H1 (cell line): ENCODE measurements at regions not wholly inside any gene's neighbourhood (a gene's known extent, or its start where the extent isn't known, plus 50 kb on each side); places are given as distances from the start of the nearest gene placed in this dataset.

Experiments used
- CTCF ChIA-PET: fragments of 300-600 bp; sonication (Branson Sonifier 250); formaldehyde crosslinking; loops from one replicate; lab custom pipeline; 2021; ENCODE audit not compliant: partially characterized antibody; lab: Charles Lee
- POLR2A ChIA-PET: fragments of 300-600 bp; sonication (Branson Sonifier 250); formaldehyde crosslinking; loops from one replicate; lab custom pipeline; 2021; ENCODE audit warnings: inconsistent platforms; ENCODE audit not compliant: partially characterized antibody; lab: Charles Lee
- DNase-seq, 2 experiments: peaks; one replicate each; pipeline versions ENCODE4 v3.0.0 to v3.0.0-alpha.2; 2010 to 2022; ENCODE audit warnings: low spot score in 2 of 2, low read depth in 1 of 2, mixed read lengths in 1 of 2
- FAIRE-seq: peaks from 2 replicates; lab custom pipeline; 2011; peaks lifted over from hg19 to GRCh38; lab: Jason Lieb, UNC
- H2AFZ ChIP-seq: 2 replicates; pipeline ENCODE4 v1.8.1; 2012; ENCODE audit warnings: low read length, inconsistent platforms
- H2AK5ac ChIP-seq: 2 replicates; pipeline ENCODE4 v1.6.1; 2013; ENCODE audit warnings: low read depth, low read length
- H2BK120ac ChIP-seq: replicated peaks from 2 replicates; pipeline ENCODE3; 2013; ENCODE audit warnings: low read depth, low read length, inconsistent platforms
- H2BK12ac ChIP-seq: 2 replicates; pipeline ENCODE4 v1.6.1; 2013; ENCODE audit warnings: low read depth, low read length
- H2BK15ac ChIP-seq: 2 replicates; pipeline ENCODE4 v1.6.1; 2013; ENCODE audit warnings: low read length
- H2BK20ac ChIP-seq: 2 replicates; pipeline ENCODE4 v1.6.1; 2013; ENCODE audit warnings: low read length
- H2BK5ac ChIP-seq: 2 replicates; pipeline ENCODE4 v1.6.1; 2013; ENCODE audit warnings: low read depth, low read length
- H3K14ac ChIP-seq: 2 replicates; pipeline ENCODE4 v1.6.1; 2013; ENCODE audit warnings: inconsistent platforms; ENCODE audit not compliant: insufficient read length
- H3K18ac ChIP-seq: 2 replicates; pipeline ENCODE4 v1.6.1; 2013; ENCODE audit warnings: low read length; ENCODE audit errors: extremely low read depth
- H3K23ac ChIP-seq: 2 replicates; pipeline ENCODE4 v1.6.1; 2013; ENCODE audit warnings: inconsistent platforms; ENCODE audit not compliant: insufficient read length
- H3K23me2 ChIP-seq: 2 replicates; pipeline ENCODE4 v1.6.1; 2013; ENCODE audit warnings: low read depth, low read length
- H3K27ac ChIP-seq: 2 replicates; pipeline ENCODE4 v1.6.1; 2011; ENCODE audit warnings: low read depth, low read length, inconsistent platforms
- H3K27me3 ChIP-seq, 4 experiments: replicated peaks in 1 of 4; 1 replicate in 1 of 4; 2 replicates in 3 of 4; pipeline versions ENCODE4 v1.6.1 to v1.8.1; 2011 to 2013; ENCODE audit warnings: low read length in 3 of 4, mild to moderate bottlenecking in 3 of 4, inconsistent platforms in 2 of 4, mixed read lengths in 2 of 4, moderate library complexity in 1 of 4; ENCODE audit not compliant: control insufficient read depth in 3 of 4, insufficient read depth in 3 of 4; ENCODE audit errors: extremely low read depth in 1 of 4
- H3K36me3 ChIP-seq, 4 experiments: 2 replicates each; pipeline versions ENCODE4 v1.6.1 to v1.8.1; 2011 to 2013; ENCODE audit warnings: mild to moderate bottlenecking in 4 of 4, low read length in 3 of 4, moderate library complexity in 2 of 4, control low read depth in 1 of 4, inconsistent platforms in 1 of 4; ENCODE audit not compliant: insufficient read depth in 4 of 4, control insufficient read depth in 2 of 4
- H3K4ac ChIP-seq: replicated peaks from 2 replicates; pipeline ENCODE3; 2013; ENCODE audit warnings: low read length, low read depth, mixed read lengths, inconsistent platforms; ENCODE audit not compliant: insufficient read length
- H3K4me1 ChIP-seq, 4 experiments: replicated peaks in 1 of 4; 1 replicate in 1 of 4; 2 replicates in 3 of 4; pipeline versions ENCODE4 v1.6.1 to v1.8.1; 2011 to 2013; ENCODE audit warnings: low read length in 3 of 4, inconsistent platforms in 2 of 4, mixed read lengths in 1 of 4; ENCODE audit not compliant: insufficient read depth in 4 of 4, control insufficient read depth in 3 of 4
- H3K4me2 ChIP-seq, 2 experiments: 2 replicates each; pipeline versions ENCODE4 v1.6.1 to v1.8.1; 2011 to 2013; ENCODE audit warnings: low read depth in 2 of 2, low read length in 2 of 2, control low read depth in 1 of 2, inconsistent platforms in 1 of 2, mild to moderate bottlenecking in 1 of 2; ENCODE audit not compliant: insufficient read depth in 1 of 2
- H3K4me3 ChIP-seq, 4 experiments: fragments of 200-600, 300-600 bp in 1 of 4; sonication (generic), shearing (Covaris generic), sonication (Bioruptor Twin) in 1 of 4; 2 replicates each; pipeline versions ENCODE4 v1.5.1 to v1.8.1; 2011 to 2016; ENCODE audit warnings: low read length in 4 of 4, low read depth in 3 of 4, control low read depth in 2 of 4, inconsistent platforms in 2 of 4, mild to moderate bottlenecking in 2 of 4, mixed read lengths in 1 of 4, moderate library complexity in 1 of 4; ENCODE audit not compliant: insufficient read depth in 2 of 4; ENCODE audit errors: extremely low read depth in 1 of 4
- H3K56ac ChIP-seq: replicated peaks from 2 replicates; pipeline ENCODE3; 2013; ENCODE audit warnings: low read depth, mild to moderate bottlenecking, mixed read lengths, low read length, inconsistent platforms; ENCODE audit not compliant: insufficient read length
- H3K79me1 ChIP-seq: 2 replicates; pipeline ENCODE4 v1.6.1; 2013; ENCODE audit warnings: low read depth, low read length, control low read depth
- H3K79me2 ChIP-seq, 2 experiments: 2 replicates each; pipeline versions ENCODE4 v1.6.1 to v1.8.1; 2012 to 2013; ENCODE audit warnings: low read length in 2 of 2, mild to moderate bottlenecking in 2 of 2, inconsistent platforms in 1 of 2; ENCODE audit not compliant: insufficient read depth in 2 of 2, control insufficient read depth in 1 of 2
- H3K9ac ChIP-seq, 4 experiments: replicated peaks in 1 of 4; 1 replicate in 1 of 4; 2 replicates in 3 of 4; pipeline versions ENCODE4 v1.6.1 to v1.8.1; 2011 to 2013; ENCODE audit warnings: low read depth in 3 of 4, low read length in 3 of 4, control low read depth in 2 of 4, mild to moderate bottlenecking in 2 of 4, moderate library complexity in 2 of 4, inconsistent platforms in 1 of 4; ENCODE audit errors: extremely low read depth in 1 of 4
- H3K9me3 ChIP-seq, 2 experiments: 2 replicates each; pipeline versions ENCODE4 v1.6.1 to v1.8.1; 2012 to 2013; ENCODE audit warnings: mild to moderate bottlenecking in 2 of 2, moderate library complexity in 2 of 2, control low read depth in 1 of 2, inconsistent platforms in 1 of 2, low read depth in 1 of 2, low read length in 1 of 2, mixed read lengths in 1 of 2; ENCODE audit not compliant: insufficient read depth in 2 of 2
- H4K20me1 ChIP-seq, 2 experiments: replicated peaks in 1 of 2; 2 replicates each; pipeline versions ENCODE3 to v1.8.1; 2011 to 2013; ENCODE audit warnings: inconsistent platforms in 2 of 2, low read length in 2 of 2, mild to moderate bottlenecking in 1 of 2; ENCODE audit not compliant: insufficient read depth in 2 of 2, control insufficient read depth in 1 of 2
- H4K5ac ChIP-seq: 2 replicates; pipeline ENCODE4 v1.6.1; 2013; ENCODE audit warnings: low read length, low read depth, mixed read lengths, inconsistent platforms; ENCODE audit not compliant: insufficient read length
- H4K8ac ChIP-seq: 2 replicates; pipeline ENCODE4 v1.8.0; 2013; ENCODE audit warnings: mild to moderate bottlenecking, moderate library complexity, low read length, inconsistent platforms; ENCODE audit not compliant: insufficient read depth; ENCODE audit errors: extremely low read depth
- H4K91ac ChIP-seq: replicated peaks from 2 replicates; pipeline ENCODE3; 2013; ENCODE audit warnings: low read length, mixed read lengths, inconsistent platforms; ENCODE audit not compliant: insufficient read length
- BACH1 ChIP-seq: IDR thresholded peaks from 2 replicates; pipeline ENCODE4 v1.6.1; 2012; ENCODE audit warnings: low read length, improper control_type of control experiment
- CEBPB ChIP-seq: IDR thresholded peaks from 2 replicates; pipeline ENCODE4 v1.6.1; 2012; ENCODE audit warnings: low read depth, low read length
- GTF2F1 ChIP-seq: IDR thresholded peaks from 2 replicates; pipeline ENCODE4 v1.6.1; 2012; ENCODE audit warnings: low read depth, low read length, improper control_type of control experiment, borderline replicate concordance
- MAFK ChIP-seq: IDR thresholded peaks from 2 replicates; pipeline ENCODE4 v1.6.1; 2012; ENCODE audit warnings: low read depth, mild to moderate bottlenecking, improper control_type of control experiment, low read length
- POU5F1 ChIP-seq: IDR thresholded peaks from 2 replicates; pipeline ENCODE4 v1.6.1; 2011; ENCODE audit warnings: low read depth, mild to moderate bottlenecking, low read length, moderate library complexity
- RAD21 ChIP-seq, 2 experiments: IDR thresholded peaks in 1 of 2; conservative IDR thresholded peaks in 1 of 2; 2 replicates each; pipeline ENCODE4 v1.6.1; 2011; ENCODE audit warnings: low read depth in 2 of 2, low read length in 2 of 2, improper control_type of control experiment in 1 of 2, inconsistent platforms in 1 of 2, mild to moderate bottlenecking in 1 of 2, moderate library complexity in 1 of 2
- SP1 ChIP-seq: IDR thresholded peaks from 2 replicates; pipeline ENCODE4 v1.6.1; 2011; ENCODE audit warnings: low read depth, low read length
- WGBS, 2 experiments: shearing (Covaris generic) in 1 of 2; methylation state at CpG; one replicate each; pipeline versions ENCODE4 v1.1.6 to v1.1.7; 2013 to 2015; ENCODE audit warnings: low lambda C conversion rate in 2 of 2, mixed read lengths in 2 of 2, inconsistent platforms in 1 of 2, low coverage in 1 of 2, missing lambda C conversion rate in 1 of 2; ENCODE audit not compliant: insufficient replicate concordance in 2 of 2, insufficient coverage in 1 of 2, insufficient read length in 1 of 2; ENCODE audit errors: extremely low coverage in 1 of 2, missing lambda C conversion rate in 1 of 2; 5-methylcytosine and 5-hydroxymethylcytosine counted together

DNA sequence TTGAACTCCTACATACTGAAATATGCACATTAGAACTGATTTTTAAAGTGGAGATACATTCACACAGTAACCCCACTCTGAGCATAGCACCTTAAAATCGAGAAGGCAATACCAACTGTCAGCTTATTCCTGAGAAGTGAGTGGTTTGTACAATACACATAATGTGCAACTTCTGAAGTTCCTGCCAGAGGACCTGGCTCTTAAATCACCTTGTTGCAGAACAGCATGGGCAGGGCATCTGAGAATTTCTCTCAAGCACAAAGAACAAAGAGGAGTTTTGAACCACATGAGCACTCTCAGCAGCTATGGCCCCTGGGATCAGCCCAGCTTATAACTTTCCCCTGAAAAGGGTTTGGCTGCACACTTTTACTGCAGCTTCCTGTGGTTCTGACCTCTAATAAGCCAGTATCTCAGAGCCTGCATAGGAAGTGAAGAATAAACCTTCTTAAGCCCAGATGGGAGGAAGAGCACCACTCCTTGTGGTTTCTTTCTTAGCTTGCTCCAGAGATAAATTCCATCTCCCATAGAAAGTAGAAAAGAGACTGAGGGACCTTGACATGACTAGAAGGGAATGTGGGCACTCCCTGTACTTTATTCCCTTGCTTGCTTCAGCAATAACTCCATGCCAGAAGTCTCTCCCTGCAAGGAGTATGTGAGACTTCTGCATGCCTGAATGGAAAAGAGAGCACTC lies 862.3 kb downstream of the SUCLG1 start:
- Histone ChIP-seq H4K91ac (no peak overlapping the region), H3K14ac (no peak overlapping the region), H3K27me3 (no peaks in the 10 kb centered on the region), H2BK5ac (no peak overlapping the region), H3K79me2 (no peaks in the 10 kb centered on the region), H3K56ac (no peak overlapping the region), H2BK120ac (no peak overlapping the region), H2BK15ac (no peak overlapping the region), H3K79me1 (no peaks in the 10 kb centered on the region), H3K23me2 (no peaks in the 10 kb centered on the region), H2BK12ac (no peak overlapping the region), H4K5ac (no peak overlapping the region), H3K23ac (no peak overlapping the region), H3K9me3 (no peaks in the 10 kb centered on the region), H3K4me2 (no peak overlapping the region), H2BK20ac (no peak overlapping the region), H3K36me3 (no peaks in the 10 kb centered on the region), H3K4me3 (no peak overlapping the region), H4K8ac (no peak overlapping the region), H2AFZ (peak overlapping the region; percentile 41), H3K27ac (no peak overlapping the region), H3K18ac (no peak overlapping the region), H2AK5ac (no peak overlapping the region), H3K4me1 (no peaks in the 10 kb centered on the region), H4K20me1 (no peaks in the 10 kb centered on the region), H3K9ac (no peak overlapping the region), H3K4ac (no peak overlapping the region)
- no peak for FAIRE-seq
- ChIA-PET POLR2A (no interaction called here), CTCF (interaction anchor here (0.6 kb wide), 1 partner anchor 1896 kb away, joined by 3 read pairs; no protein-coding TSS in a partner anchor)
- TF ChIP-seq POU5F1 = no peak
- TF ChIP-seq CEBPB = no peak
- TF ChIP-seq BACH1 = no peak
- no peak for TF ChIP-seq SP1
- no peak for TF ChIP-seq MAFK
- TF ChIP-seq RAD21 (IDR thresholded peaks at IDR 0.05 in 1 of 2, conservative IDR thresholded peaks at IDR 0.05 in 1 of 2; ENCODE audit: low read depth in 2 of 2, low read length in 2 of 2) = no peak
- TF ChIP-seq GTF2F1 = no peak
- 88% methylated on average over 1 of the region's 1 CpG; no CpG with 5 or more reads in 1 of the 2 experiments for WGBS, 2 experiments
- no peak for DNase-seq
